CD14-positive monocyte (primary cell): ENCODE measurements at regions not wholly inside any gene's neighbourhood (a gene's known extent, or its start where the extent isn't known, plus 50 kb on each side); places are given as distances from the start of the nearest gene placed in this dataset.

Experiments used
- DNase-seq, 3 donors: peaks; one replicate each; pipeline ENCODE4 v3.0.0-alpha.2; 2011 to 2022
- H2AFZ ChIP-seq: 2 replicates; pipeline ENCODE4 v1.6.0; 2012; ENCODE audit warnings: mild to moderate bottlenecking, low read depth, low read length, inconsistent platforms; ENCODE audit not compliant: insufficient read depth, poor library complexity, severe bottlenecking
- H3K27ac ChIP-seq, 2 donors: 1 replicate in 1 of 2; 2 replicates in 1 of 2; pipeline ENCODE4 v1.5.1; 2012 to 2013; ENCODE audit warnings: low read length in 2 of 2, control low read depth in 1 of 2, inconsistent platforms in 1 of 2, low read depth in 1 of 2, mild to moderate bottlenecking in 1 of 2
- H3K27me3 ChIP-seq, 2 donors: one replicate each; pipeline versions ENCODE4 v1.6.0 to v1.6.1; 2011 to 2013; ENCODE audit warnings: low read length in 2 of 2; ENCODE audit not compliant: control insufficient read depth in 2 of 2, insufficient read depth in 2 of 2
- H3K36me3 ChIP-seq, 2 donors: replicated peaks in 1 of 2; 1 replicate in 1 of 2; 2 replicates in 1 of 2; pipeline versions ENCODE4 v1.5.1 to v1.6.1; 2012 to 2013; ENCODE audit warnings: low read length in 2 of 2, control low read depth in 1 of 2, inconsistent platforms in 1 of 2, mild to moderate bottlenecking in 1 of 2; ENCODE audit not compliant: insufficient read depth in 2 of 2, control insufficient read depth in 1 of 2
- H3K4me1 ChIP-seq, 2 donors: 1 replicate in 1 of 2; 2 replicates in 1 of 2; pipeline versions ENCODE4 v1.5.1 to v1.6.1; 2012 to 2013; ENCODE audit warnings: low read length in 2 of 2, control low read depth in 1 of 2, inconsistent platforms in 1 of 2, mild to moderate bottlenecking in 1 of 2, moderate library complexity in 1 of 2; ENCODE audit not compliant: insufficient read depth in 2 of 2, control insufficient read depth in 1 of 2
- H3K4me2 ChIP-seq: replicated peaks from 2 replicates; pipeline ENCODE3; 2012; ENCODE audit warnings: low read length, moderate library complexity, mild to moderate bottlenecking; ENCODE audit not compliant: poor library complexity, severe bottlenecking; ENCODE audit errors: extremely low read depth
- H3K4me3 ChIP-seq, 3 experiments: fragments of 200-600 bp in 1 of 3; sonication (generic) in 1 of 3; replicated peaks in 1 of 3; 1 replicate in 2 of 3; 2 replicates in 1 of 3; pipeline ENCODE4 v1.5.1; 2011 to 2013; ENCODE audit warnings: low read length in 3 of 3, mild to moderate bottlenecking in 3 of 3, control low read depth in 2 of 3, low read depth in 2 of 3, inconsistent platforms in 1 of 3, moderate library complexity in 1 of 3
- H3K79me2 ChIP-seq: 2 replicates; pipeline ENCODE4 v1.6.0; 2012; ENCODE audit warnings: mild to moderate bottlenecking, control low read depth, inconsistent platforms, low read length, moderate library complexity; ENCODE audit not compliant: insufficient read depth
- H3K9ac ChIP-seq: 2 replicates; pipeline ENCODE4 v1.6.0; 2017; ENCODE audit warnings: low read length, mild to moderate bottlenecking; ENCODE audit not compliant: insufficient read depth, poor library complexity, severe bottlenecking
- H3K9me3 ChIP-seq, 2 donors: replicated peaks in 1 of 2; 1 replicate in 1 of 2; 2 replicates in 1 of 2; pipeline versions ENCODE4 v1.5.1 to v1.6.1; 2012 to 2013; ENCODE audit warnings: low read length in 2 of 2, control low read depth in 1 of 2; ENCODE audit not compliant: control insufficient read depth in 1 of 2, insufficient read depth in 1 of 2
- H4K20me1 ChIP-seq: 2 replicates; pipeline ENCODE4 v1.6.0; 2012; ENCODE audit warnings: mild to moderate bottlenecking, low read length, control low read depth, moderate library complexity; ENCODE audit not compliant: insufficient read depth
- H3K27ac Mint-ChIP-seq, 7 donors: one replicate each; pipeline ENCODE4 v1.8.0; 2020; ENCODE audit warnings: mild to moderate bottlenecking in 7 of 7, mixed read lengths in 7 of 7, moderate library complexity in 6 of 7, inconsistent platforms in 2 of 7
- H3K27me3 Mint-ChIP-seq, 3 donors: one replicate each; pipeline ENCODE4 v1.8.0; 2021 to 2022; ENCODE audit warnings: low read depth in 3 of 3, mild to moderate bottlenecking in 3 of 3, mixed read lengths in 3 of 3, moderate library complexity in 3 of 3, inconsistent platforms in 1 of 3
- H3K36me3 Mint-ChIP-seq, 2 donors: one replicate each; pipeline ENCODE4 v1.8.0; 2020; ENCODE audit warnings: mixed read lengths in 2 of 2, inconsistent platforms in 1 of 2, mild to moderate bottlenecking in 1 of 2
- H3K4me1 Mint-ChIP-seq: one replicate; pipeline ENCODE4 v1.8.0; 2020; ENCODE audit warnings: mild to moderate bottlenecking, mixed read lengths
- H3K4me3 Mint-ChIP-seq, 2 donors: one replicate each; pipeline ENCODE4 v1.8.0; 2020; ENCODE audit warnings: mild to moderate bottlenecking in 2 of 2, mixed read lengths in 2 of 2, moderate library complexity in 1 of 2
- H3K9me3 Mint-ChIP-seq, 7 donors: one replicate each; pipeline ENCODE4 v1.8.0; 2020 to 2022; ENCODE audit warnings: mixed read lengths in 7 of 7, mild to moderate bottlenecking in 6 of 7, moderate library complexity in 6 of 7, inconsistent platforms in 2 of 7
- CTCF ChIP-seq: fragments of 200-600 bp; IDR thresholded peaks from one replicate; pipeline ENCODE4 v1.8.0; 2022; ENCODE audit warnings: antibody characterized with exemption, mild to moderate bottlenecking
- WGBS: methylation state at CpG from one replicate; pipeline ENCODE4 v1.1.5; 2013; ENCODE audit warnings: missing lambda C conversion rate; ENCODE audit not compliant: insufficient coverage; 5-methylcytosine and 5-hydroxymethylcytosine counted together
- intact Hi-C, 2 donors: fragments of 100-400 bp; cut with micrococcal nuclease; formaldehyde crosslinking; loops; one replicate each; pipeline versions ENCODE4 v1.15.0 to v1.15.1; 2023

- Histone ChIP-seq H3K4me2 (no peak overlapping the region), H3K27me3 (no peaks in the 10 kb centered on the region), H4K20me1 (no peaks in the 10 kb centered on the region), H2AFZ (no peak overlapping the region), H3K9ac (no peak overlapping the region), H3K27ac (no peak overlapping the region), H3K4me3 (no peak overlapping the region), H3K4me1 (no peaks in the 10 kb centered on the region), H3K79me2 (no peaks in the 10 kb centered on the region), H3K36me3 (no peaks in the 10 kb centered on the region), H3K9me3 (no peaks in the 10 kb centered on the region)
- Mint-ChIP-seq H3K27me3 (peaks cover 0 to 3% (median 2%) of the 10 kb centered on the region in 3 donors), H3K4me1 (no peaks in the 10 kb centered on the region), H3K9me3 (peaks cover 0 to 2% (median 0%) of the 10 kb centered on the region in 7 donors), H3K27ac (no peak overlapping the region), H3K36me3 (no peaks in the 10 kb centered on the region), H3K4me3 (no peak overlapping the region)
- DNase-seq = no peak
- intact Hi-C loops = no loop called here
- WGBS = no CpG with 5 or more reads among the region's 6 CpGs
- no peak for TF ChIP-seq CTCF
These were observed 99.5 kb upstream of the DHX40 start for GRCh38 chr17:59465949-59466307.

- 100% methylated on average over 1 of the region's 5 CpGs for WGBS
- Mint-ChIP-seq H3K9me3 (peaks cover 0 to 2% (median 0%) of the 10 kb centered on the region in 7 donors), H3K27me3 (peaks cover 0 to 2% (median 0%) of the 10 kb centered on the region in 3 donors), H3K4me3 (no peak overlapping the region), H3K36me3 (no peaks in the 10 kb centered on the region), H3K27ac (no peak overlapping the region), H3K4me1 (no peaks in the 10 kb centered on the region)
- Histone ChIP-seq H3K9me3 (no peaks in the 10 kb centered on the region), H3K27me3 (no peaks in the 10 kb centered on the region), H2AFZ (no peak overlapping the region), H3K79me2 (no peaks in the 10 kb centered on the region), H3K4me3 (no peak overlapping the region), H3K36me3 (no peaks in the 10 kb centered on the region), H3K27ac (no peak overlapping the region), H3K4me2 (no peak overlapping the region), H3K4me1 (no peaks in the 10 kb centered on the region), H3K9ac (no peak overlapping the region), H4K20me1 (no peaks in the 10 kb centered on the region)
- intact Hi-C loops = no loop called here
- TF ChIP-seq CTCF = no peak
- no peak for DNase-seq
These were observed 98.2 kb upstream of the DHX40 start for GRCh38 chr17:59466946-59467801.
